SJSA1 (cell line): ENCODE measurements at regions not wholly inside any gene's neighbourhood (a gene's known extent, or its start where the extent isn't known, plus 50 kb on each side); places are given as distances from the start of the nearest gene placed in this dataset.
A peak's percentile ranks its signal among the peaks of the same experiment; 100 is the strongest.
"Not testable (repeated sequence)": the region's sequence is repeated elsewhere in the genome, so short reads cannot be mapped to it uniquely, and the experiment has no call there.

Experiments
- DNase-seq, 2 experiments: peaks; one replicate each; pipeline ENCODE4 v3.0.0-alpha.2; 2015 to 2020; ENCODE audit warnings: low spot score in 2 of 2, low read depth in 1 of 2
- H3K27ac ChIP-seq: fragments of 250-450 bp; sonication (Bioruptor Pico); 2 replicates; pipeline ENCODE4 v1.5.1; 2020; ENCODE audit warnings: mild to moderate bottlenecking, moderate library complexity
- H3K27me3 ChIP-seq: fragments of 250-450 bp; sonication (Bioruptor Pico); replicated peaks from 2 replicates; pipeline ENCODE4 v1.5.1; 2020; ENCODE audit warnings: mild to moderate bottlenecking, moderate library complexity
- H3K36me3 ChIP-seq: fragments of 250-450 bp; sonication (Bioruptor Pico); 2 replicates; pipeline ENCODE4 v1.5.1; 2020; ENCODE audit warnings: mild to moderate bottlenecking
- H3K4me1 ChIP-seq: fragments of 250-450 bp; sonication (Bioruptor Pico); replicated peaks from 2 replicates; pipeline ENCODE4 v1.6.1; 2021; ENCODE audit warnings: mild to moderate bottlenecking
- H3K4me3 ChIP-seq: fragments of 250-450 bp; sonication (Bioruptor Pico); 2 replicates; pipeline ENCODE4 v1.5.1; 2020; ENCODE audit warnings: mild to moderate bottlenecking
- H3K9me3 ChIP-seq: fragments of 250-450 bp; sonication (Bioruptor Pico); replicated peaks from 2 replicates; pipeline ENCODE4 v1.5.1; 2020; ENCODE audit warnings: mild to moderate bottlenecking

GRCh38 chr5:102664616-102665335, 90.3 kb upstream of the PAM start:
- no peaks in the 10 kb centered on the region for H3K36me3 ChIP-seq
- peak in 1 of 2 experiments; percentile 20 for DNase-seq
- no peaks in the 10 kb centered on the region for H3K9me3 ChIP-seq
- no peak overlapping the region for H3K27ac ChIP-seq
- H3K27me3 ChIP-seq = no peaks in the 10 kb centered on the region
- peaks cover 14% of the 10 kb centered on the region for H3K4me1 ChIP-seq
- H3K4me3 ChIP-seq = no peak overlapping the region

GRCh38 chr5:102666164-102666946, 88.8 kb upstream of the PAM start:
- H3K4me3 ChIP-seq = no peak overlapping the region
- no peaks in the 10 kb centered on the region for H3K27me3 ChIP-seq
- no peak overlapping the region for H3K27ac ChIP-seq
- H3K36me3 ChIP-seq = no peaks in the 10 kb centered on the region
- no peaks in the 10 kb centered on the region for H3K9me3 ChIP-seq
- DNase-seq = no peak
- peaks cover 14% of the 10 kb centered on the region for H3K4me1 ChIP-seq

- Histone ChIP-seq H3K36me3 (no peaks in the 10 kb centered on the region), H3K27ac (no peak overlapping the region), H3K4me3 (no peak overlapping the region), H3K9me3 (no peaks in the 10 kb centered on the region), H3K27me3 (no peaks in the 10 kb centered on the region), H3K4me1 (peaks cover 14% of the 10 kb centered on the region)
- no peak for DNase-seq
Measured at GRCh38 chr5:102668220-102668932, 86.7 kb upstream of the PAM start.

- Histone ChIP-seq H3K4me3 (no peak overlapping the region), H3K27ac (no peak overlapping the region), H3K9me3 (no peaks in the 10 kb centered on the region), H3K27me3 (no peaks in the 10 kb centered on the region), H3K4me1 (peaks cover under 1% of the 10 kb centered on the region; the same call in 1 of the 2 replicates), H3K36me3 (no peaks in the 10 kb centered on the region)
- DNase-seq = peak; percentile 41 to 50
Measured at GRCh38 chr5:102670224-102670836, 84.8 kb upstream of the PAM start.

GRCh38 chr5:102671033-102671734, 83.9 kb upstream of the PAM start:
- not testable (repeated sequence) for H3K4me1 ChIP-seq, DNase-seq, H3K27ac ChIP-seq, H3K27me3 ChIP-seq, H3K4me3 ChIP-seq, H3K9me3 ChIP-seq, H3K36me3 ChIP-seq

GRCh38 chr5:102678267-102679058, 76.6 kb upstream of the PAM start:
- DNase-seq = no peak
- Histone ChIP-seq H3K36me3 (no peaks in the 10 kb centered on the region), H3K9me3 (no peaks in the 10 kb centered on the region), H3K27me3 (no peaks in the 10 kb centered on the region), H3K4me3 (no peak overlapping the region), H3K4me1 (no peaks in the 10 kb centered on the region), H3K27ac (no peak overlapping the region)

- Histone ChIP-seq H3K4me1 (no peaks in the 10 kb centered on the region), H3K36me3 (no peaks in the 10 kb centered on the region), H3K27me3 (no peaks in the 10 kb centered on the region), H3K4me3 (no peak overlapping the region), H3K9me3 (no peaks in the 10 kb centered on the region), H3K27ac (no peak overlapping the region)
- peak; percentile 73 to 74 for DNase-seq
Measured at GRCh38 chr5:102681403-102681983, 73.6 kb upstream of the PAM start.

GRCh38 chr5:102682101-102682647, 72.9 kb upstream of the PAM start:
- Histone ChIP-seq H3K4me1 (no peaks in the 10 kb centered on the region), H3K9me3 (no peaks in the 10 kb centered on the region), H3K27ac (no peak overlapping the region), H3K27me3 (no peaks in the 10 kb centered on the region), H3K4me3 (no peak overlapping the region), H3K36me3 (no peaks in the 10 kb centered on the region)
- no peak for DNase-seq

GRCh38 chr5:102688076-102688475, 67.0 kb upstream of the PAM start:
- H3K27me3 ChIP-seq, H3K27ac ChIP-seq, DNase-seq, H3K4me3 ChIP-seq, H3K4me1 ChIP-seq, H3K36me3 ChIP-seq, H3K9me3 ChIP-seq: not testable (repeated sequence)

- not testable (repeated sequence) for H3K36me3 ChIP-seq, DNase-seq
Measured at GRCh38 chr5:102688581-102689342, 66.3 kb upstream of the PAM start.

GRCh38 chr5:102690910-102691309, 64.2 kb upstream of the PAM start:
- no peaks in the 10 kb centered on the region; the same call in 1 of the 2 replicates for H3K9me3 ChIP-seq
- H3K27ac ChIP-seq = no peak overlapping the region
- no peak for DNase-seq
- no peaks in the 10 kb centered on the region for H3K36me3 ChIP-seq
- H3K4me3 ChIP-seq = no peak overlapping the region
- H3K27me3 ChIP-seq = peaks cover 3% of the 10 kb centered on the region; the same call in 1 of the 2 replicates
- no peaks in the 10 kb centered on the region for H3K4me1 ChIP-seq

More at GRCh38 chr5:102688581-102689342, 66.3 kb upstream of the PAM start:
- H3K4me1 ChIP-seq, H3K4me3 ChIP-seq, H3K27me3 ChIP-seq, H3K27ac ChIP-seq, H3K9me3 ChIP-seq: not testable (repeated sequence)
